ENCODE measurements at regions not wholly inside any gene's neighbourhood (a gene's known extent, or its start where the extent isn't known, plus 50 kb on each side); places are given as distances from the start of the nearest gene placed in this dataset.
"Not testable (repeated sequence)": the region's sequence is repeated elsewhere in the genome, so short reads cannot be mapped to it uniquely, and the experiment has no call there.

DNA sequence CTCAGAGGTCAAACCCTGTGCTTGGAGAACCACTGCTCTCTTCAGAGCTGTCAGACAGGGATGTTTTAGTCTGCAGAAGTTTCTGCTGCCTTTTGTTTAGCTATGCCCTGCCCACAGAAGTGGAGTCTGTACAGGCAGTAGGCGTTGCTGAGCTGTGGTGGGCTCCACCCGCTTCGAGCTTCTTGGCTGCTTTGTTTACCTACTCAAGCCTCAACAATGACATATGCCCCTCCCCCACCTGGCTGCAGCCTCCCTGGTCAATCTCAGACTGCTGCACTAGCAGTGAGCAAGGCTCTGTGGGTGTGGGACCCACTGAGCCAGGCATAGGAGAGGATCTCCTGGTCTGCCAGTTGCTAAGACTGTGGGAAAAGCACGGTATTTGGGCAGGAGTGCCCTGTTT, 756.6 kb downstream of the EDEM1 start:
- not testable (repeated sequence) for DNase-seq (ENCODE audit: low read depth in 2 of 3, low spot score in 2 of 3)

DNA sequence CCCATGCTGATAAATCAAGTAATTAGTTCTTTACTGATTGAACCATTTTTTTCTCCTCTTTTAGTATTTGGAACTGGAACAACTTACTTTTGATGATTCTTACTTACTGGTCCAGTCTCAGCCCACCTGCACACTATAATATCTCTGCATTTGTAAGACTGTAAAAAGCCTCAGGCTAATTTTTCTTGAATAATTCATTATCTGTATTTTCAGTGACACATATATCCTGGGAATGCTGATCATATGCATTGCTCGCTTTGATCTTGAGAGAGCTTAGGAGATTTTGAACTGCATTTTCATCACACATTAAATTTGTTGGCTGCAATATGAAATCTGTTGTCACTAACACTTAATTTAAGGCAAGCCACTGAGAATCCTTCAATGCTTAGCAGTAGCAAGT, 760.6 kb downstream of the EDEM1 start:
- no peak for DNase-seq (ENCODE audit: low read depth in 2 of 3, low spot score in 2 of 3)

DNA sequence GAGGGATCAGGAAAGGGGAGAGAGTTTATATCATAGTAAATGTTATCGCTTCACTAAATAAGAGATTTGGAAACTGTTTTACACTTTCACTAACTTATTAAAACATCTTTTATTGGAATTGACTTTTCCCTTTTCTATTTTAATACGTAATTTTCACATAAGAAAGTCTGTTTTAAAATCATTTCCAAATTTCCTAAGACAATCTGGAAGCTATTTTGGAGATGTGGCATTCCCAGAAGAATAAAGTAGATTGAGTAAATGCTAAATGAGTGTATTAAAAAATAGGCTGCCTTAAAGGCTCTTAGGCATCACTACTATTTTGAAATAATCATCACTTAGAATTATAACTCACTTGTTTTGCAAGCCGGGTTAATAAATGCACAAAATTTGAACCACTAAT, 763.5 kb downstream of the EDEM1 start:
- no peak for DNase-seq (ENCODE audit: low read depth in 2 of 3, low spot score in 2 of 3)

DNA sequence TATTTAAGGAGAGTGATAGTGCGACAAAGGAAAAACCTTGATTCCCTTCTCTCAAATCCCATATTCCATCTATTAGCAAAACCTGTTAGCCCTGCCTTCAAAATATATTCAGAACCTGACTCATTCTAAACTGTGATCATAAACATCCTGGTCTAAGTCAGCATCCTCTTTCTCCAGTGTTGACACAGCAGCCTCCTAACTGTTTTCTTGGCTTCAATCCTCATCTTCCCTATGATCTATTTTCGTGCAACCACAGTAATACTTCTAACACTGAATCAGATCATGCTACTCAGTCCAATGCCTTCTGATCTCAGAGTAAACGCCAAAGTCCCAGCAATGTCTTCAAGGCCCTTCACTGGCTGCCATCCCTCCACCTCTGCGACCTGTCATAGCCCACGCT, 785.1 kb downstream of the EDEM1 start:
- no peak for DNase-seq (ENCODE audit: low read depth in 2 of 3, low spot score in 2 of 3)

DNA sequence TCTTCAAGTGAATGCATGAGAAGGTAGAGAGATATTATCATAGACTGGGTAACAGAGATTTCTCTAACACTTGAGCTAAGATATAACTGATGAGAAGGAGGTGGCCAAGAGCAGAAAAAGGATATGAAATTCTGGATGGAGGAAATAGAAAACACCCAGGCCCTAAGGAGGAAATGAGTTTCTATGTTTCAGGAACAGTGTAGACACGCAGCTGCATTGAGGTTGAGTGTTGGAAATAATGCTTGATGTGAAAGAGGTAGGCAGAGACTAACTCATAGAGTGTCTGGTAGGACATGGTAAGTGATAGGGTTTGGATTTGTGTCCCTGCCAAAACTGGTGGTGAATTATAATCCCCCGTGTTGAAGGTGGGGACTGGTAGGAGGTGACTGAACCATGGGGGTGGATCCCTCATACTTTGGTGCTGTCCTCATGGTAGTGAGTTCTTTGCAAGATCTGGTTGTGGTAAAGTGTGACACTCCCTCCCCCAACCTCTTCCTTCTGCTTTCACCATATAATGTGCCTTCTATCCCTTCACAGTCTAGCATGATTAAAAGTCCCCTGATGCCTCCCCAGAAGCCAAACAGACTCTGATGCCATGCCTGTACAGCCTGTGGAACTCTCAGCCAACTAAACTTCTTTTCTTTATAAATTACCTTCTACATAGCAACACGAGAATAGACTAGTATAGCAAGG, 787.3 kb downstream of the EDEM1 start:
- DNase-seq (ENCODE audit: low read depth in 2 of 3, low spot score in 2 of 3), result no peak

DNA sequence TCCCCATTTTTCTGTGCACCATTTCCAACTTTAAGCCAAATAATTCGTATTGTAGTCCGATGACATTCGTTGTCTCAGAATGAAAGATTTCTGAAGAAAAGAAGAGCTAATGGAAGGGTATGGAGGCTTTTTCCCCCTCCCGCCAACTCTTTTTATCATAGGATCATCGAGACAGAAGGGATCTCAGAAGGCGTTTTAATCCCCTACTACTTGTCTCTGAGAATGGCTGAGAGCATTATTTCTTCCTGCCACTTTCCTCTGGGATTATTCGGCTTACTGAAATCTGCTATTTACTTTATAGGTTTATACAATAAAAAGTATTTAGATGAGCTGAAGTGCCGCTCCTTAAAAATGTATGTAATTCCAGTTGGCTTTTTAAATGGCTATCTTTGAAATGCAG, 789.8 kb downstream of the EDEM1 start:
- no peak for DNase-seq (ENCODE audit: low read depth in 2 of 3, low spot score in 2 of 3)

DNA sequence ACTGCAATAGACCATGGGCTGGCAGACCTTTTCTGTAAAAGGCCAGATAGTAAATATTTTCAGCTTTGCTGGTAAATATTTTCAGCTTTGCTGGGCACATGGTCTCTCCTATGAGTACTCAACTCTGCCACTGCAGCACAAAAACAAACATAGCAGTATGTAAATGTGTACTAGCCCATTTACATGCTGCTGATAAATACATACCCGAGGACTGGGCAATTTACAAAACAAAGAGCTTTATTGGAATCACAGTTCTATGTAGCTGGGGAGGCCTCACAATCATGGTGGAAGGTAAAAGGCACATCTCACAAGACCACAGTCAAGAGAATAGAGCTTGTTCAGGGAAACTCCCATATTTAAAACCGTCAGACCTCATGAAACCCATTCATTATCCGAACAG, 793.0 kb downstream of the EDEM1 start:
- DNase-seq (ENCODE audit: low read depth in 2 of 3, low spot score in 2 of 3), result no peak

DNA sequence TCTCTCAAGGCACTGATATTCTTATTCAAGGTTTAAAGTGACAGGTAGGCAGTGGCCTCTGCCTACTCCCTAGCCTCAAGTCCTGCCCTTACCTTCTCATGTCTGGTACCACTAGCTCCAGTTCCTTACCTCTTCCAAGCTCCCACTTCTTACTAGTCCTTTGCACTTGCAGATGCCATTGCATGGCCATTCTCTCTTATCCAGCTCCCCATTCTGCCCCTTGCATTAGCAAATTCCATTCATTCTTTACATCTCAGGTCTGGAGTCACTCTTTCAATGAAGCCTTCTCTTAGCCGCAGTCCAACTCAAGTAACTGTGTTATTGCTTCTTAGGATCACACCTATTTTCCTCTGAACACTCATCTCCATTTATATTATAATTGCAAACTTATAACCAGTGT, 807.1 kb downstream of the EDEM1 start:
- DNase-seq (ENCODE audit: low read depth in 2 of 3, low spot score in 2 of 3), result no peak

DNA sequence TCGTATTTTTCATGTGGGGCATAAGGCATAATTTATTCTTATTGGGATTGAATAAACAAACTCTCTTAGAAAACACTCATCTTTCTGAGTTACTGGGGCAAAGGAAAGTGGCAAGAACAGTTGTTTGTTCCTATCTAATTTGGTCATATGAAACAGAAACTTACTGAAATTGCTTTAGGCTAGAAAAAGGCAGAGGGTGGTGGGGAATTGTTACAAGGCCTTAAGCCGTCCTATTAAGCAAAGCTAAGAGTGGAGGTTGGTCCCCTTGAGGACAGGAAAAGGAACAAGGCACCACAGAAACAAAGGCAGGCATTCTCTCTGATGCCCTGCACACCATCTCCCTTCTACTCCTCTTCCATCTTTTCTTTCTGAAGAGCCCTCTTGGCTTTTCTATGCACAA, 830.9 kb downstream of the EDEM1 start:
- no peak for DNase-seq (ENCODE audit: low read depth in 2 of 3, low spot score in 2 of 3)

DNA sequence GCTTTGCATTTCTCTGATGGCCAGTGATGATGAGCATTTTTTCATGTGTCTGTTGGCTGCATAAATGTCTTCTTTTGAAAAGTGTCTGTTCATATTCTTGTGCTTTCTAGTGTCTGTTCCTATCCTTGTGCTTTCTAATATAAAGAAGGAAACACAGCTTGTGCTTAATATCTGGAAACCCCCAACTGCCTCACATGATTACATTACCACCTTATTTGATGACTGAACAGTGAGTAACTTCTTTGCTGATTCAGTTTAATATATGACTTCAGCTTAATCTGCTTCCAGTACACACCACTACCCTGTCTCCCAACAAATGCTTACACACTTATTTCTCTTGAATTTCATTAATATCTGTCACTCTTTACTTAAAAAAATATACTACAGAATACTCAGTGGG, 835.1 kb downstream of the EDEM1 start:
- no peak for DNase-seq (ENCODE audit: low read depth in 2 of 3, low spot score in 2 of 3)

DNA sequence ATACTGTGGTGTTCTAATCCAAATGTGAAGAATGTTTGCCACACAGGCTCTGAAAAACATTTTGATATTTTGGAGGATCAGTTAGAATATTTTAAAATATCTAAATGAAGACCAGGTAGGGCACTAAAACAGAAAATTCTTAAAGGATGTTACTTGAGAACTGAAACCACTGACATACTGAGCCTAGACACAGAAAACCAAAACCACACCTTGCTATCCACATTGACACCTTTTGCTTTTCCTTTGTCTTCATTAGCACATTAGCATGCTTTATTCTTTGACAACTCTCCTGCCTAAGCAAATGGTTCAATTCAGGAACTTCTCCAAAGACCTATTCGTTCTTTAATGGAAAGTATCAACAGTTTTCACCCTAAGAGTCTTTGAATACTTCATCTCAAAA, 835.9 kb upstream of the GRM7 start:
- no peak for DNase-seq (ENCODE audit: low read depth in 2 of 3, low spot score in 2 of 3)

DNA sequence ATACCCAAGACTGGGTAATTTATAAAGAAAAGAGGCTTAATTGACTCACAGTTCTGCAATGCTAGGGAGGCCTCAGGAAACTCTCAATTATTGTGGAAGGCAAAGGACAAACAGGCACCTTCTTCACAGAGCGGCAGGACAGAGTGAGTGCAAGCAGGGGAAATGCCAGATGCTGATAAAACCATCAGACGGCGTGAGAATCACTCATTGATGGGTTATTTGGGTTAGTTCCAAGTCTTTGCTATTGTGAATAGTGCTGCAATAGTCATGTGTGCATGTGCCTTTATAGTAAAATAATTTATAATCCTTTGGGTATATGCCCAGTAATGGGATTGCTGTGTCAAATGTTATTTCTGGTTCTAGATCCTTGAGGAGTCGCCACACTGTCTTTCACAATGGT, 830.3 kb upstream of the GRM7 start:
- DNase-seq (ENCODE audit: low read depth in 2 of 3, low spot score in 2 of 3), result not testable (repeated sequence)

DNA sequence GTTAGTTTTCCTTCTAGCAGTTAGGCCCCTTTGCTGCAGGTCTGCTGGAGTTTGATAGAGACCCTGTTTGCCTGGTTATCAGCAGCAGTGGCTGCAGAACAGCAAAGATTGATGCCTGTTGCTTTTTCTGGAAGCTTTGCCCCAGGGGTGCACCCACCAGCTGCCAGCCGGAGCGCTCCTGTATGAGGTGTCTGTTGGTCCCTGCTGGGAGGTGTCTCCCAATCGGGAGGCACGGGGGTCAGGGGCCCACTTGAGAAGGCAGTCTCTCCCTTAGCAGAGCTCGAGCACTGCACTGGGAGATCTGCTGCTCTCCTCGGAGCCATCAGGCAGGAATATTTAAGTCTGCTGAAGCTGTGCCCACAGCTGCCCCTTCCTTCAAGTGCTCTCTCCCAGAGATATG, 825.3 kb upstream of the GRM7 start:
- DNase-seq (ENCODE audit: low read depth in 2 of 3, low spot score in 2 of 3), result no peak

DNA sequence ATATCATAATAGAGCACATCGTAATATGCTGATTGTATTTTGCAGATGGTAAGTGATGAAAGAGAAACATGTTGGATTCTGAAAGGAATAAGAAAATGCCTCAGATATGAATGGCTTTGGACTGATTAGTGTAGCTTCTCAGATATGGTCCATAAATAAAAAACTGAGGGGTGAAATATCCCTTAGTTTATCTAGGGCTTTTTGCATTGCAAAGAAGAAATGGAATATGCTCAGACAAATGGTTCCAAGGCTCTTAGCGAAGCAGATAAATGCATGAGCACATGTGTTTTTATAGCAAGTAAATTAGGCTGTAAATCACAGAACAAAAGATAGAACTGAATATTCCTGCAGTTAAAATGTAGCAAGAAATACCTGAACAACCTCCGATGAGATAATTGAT, 820.9 kb upstream of the GRM7 start:
- DNase-seq (ENCODE audit: low read depth in 2 of 3, low spot score in 2 of 3), result no peak

DNA sequence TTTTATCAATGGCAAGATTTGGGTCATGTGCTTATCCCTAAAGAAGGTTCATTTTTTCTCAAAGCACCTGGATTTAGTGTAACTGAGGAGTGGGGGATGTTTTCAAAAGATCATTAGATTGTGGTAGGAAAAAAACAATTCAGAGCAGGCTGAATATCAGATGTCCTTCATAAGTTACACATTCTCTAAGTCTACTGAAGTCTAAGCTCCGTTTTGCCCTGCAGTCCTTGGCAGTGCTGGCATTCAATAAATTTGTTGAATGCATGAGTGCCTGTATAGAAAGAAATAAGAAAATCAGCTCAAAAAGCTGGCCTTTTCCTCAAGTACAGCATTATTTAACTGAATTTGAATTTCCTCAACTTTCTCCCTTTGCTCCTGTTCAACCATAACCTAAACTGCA, 819.0 kb upstream of the GRM7 start:
- no peak for DNase-seq (ENCODE audit: low read depth in 2 of 3, low spot score in 2 of 3)

DNA sequence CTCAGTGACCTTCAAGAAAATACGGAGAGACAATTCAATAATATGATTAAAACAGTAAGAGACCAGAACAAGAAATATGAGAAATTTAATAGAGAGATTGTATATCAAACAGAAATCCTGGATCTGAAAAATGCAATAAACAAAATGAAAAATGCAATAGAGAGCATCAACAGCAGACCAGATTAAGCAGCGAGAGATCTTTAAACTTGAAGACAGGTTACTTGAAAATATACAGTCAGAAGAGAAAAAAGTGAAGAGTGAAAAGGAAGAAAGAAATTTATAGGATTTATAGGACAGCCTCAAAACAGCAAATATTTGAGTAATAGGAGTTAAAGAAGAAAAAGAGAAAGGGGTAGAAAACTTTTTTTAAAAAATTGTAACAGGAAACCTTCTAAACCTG, 813.9 kb upstream of the GRM7 start:
- DNase-seq (ENCODE audit: low read depth in 2 of 3, low spot score in 2 of 3), result no peak

DNA sequence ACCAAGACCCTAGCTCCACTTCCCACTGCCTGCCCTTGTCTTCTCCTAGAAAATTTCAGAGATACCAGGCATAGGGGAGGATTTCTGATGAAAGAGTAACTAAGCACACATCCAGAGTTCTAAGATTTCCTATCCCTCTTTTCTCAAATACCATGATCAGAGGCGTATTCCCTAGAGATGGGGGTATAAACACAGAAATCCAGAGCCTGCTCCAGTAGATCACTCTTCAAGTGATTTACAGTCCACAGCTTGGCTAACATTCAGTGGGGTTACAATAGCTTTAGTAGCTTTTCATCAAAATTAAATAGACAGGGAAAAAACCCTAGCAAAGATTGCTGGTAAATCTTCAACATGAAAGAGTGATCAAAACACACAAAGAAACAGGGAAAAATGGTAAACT, 800.7 kb upstream of the GRM7 start:
- no peak for DNase-seq (ENCODE audit: low read depth in 2 of 3, low spot score in 2 of 3)

DNA sequence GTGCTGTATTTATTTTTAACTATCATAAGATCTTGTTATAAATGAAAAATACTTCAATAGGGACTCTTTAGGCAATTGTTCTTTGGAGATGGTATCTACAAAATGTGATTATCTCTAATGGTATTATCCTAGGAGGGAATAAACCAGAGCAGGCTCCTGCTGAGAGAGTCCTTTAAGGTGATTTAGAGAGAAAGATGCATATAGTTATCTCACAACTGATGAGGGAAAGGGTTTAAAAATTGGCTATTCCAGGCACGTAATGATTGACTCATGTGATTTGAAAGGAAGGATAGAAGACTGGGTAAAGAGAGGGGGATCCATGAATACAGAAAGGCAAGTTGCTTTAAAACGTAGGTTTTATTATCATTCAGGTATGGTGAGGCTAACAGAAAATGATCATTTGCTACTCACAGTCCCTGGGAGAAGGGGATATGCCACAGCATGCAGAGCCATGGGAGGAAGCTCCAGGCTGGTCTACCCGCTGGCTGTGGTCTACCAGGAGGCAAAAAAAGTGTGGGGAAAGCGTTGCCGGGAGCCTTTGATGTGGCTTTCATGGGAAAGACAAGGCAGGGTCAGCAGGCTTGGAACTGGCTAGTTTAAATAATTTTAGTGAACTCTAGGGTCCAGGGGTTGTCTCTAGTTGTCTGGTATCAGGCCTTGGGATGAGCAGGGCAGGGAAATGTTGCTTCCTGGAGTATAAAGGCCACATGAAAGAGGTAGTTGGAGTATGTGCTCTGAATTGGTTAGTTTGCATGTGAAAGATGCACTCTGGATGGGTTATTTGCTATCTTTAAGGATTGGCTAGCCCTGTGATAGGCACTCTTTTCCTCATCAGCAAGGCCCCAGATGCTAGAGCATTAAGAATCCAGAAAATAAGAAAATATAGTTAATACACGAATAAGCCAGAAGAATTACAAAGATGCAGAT, 798.4 kb upstream of the GRM7 start:
- no peak for DNase-seq (ENCODE audit: low read depth in 2 of 3, low spot score in 2 of 3)

DNA sequence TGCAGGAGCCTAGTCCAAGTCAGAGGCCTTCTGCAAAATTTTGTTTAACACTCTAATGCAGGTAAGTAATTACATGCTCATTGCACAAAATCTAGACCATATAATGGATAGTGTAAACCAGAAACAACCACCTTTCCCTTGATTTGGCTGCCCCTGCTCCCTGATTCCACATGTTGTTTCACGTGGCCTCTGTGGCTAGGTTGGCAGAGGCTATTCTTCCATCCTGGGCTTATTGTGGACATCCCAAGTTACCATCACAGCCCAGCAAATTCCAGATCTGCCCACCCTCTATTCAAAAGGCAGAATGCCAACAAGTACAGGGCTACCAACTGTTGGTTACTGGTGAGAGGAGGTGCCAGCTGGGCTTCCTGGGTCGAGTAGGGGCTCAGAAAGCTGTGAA, 794.5 kb upstream of the GRM7 start:
- DNase-seq (ENCODE audit: low read depth in 2 of 3, low spot score in 2 of 3), result no peak

DNA sequence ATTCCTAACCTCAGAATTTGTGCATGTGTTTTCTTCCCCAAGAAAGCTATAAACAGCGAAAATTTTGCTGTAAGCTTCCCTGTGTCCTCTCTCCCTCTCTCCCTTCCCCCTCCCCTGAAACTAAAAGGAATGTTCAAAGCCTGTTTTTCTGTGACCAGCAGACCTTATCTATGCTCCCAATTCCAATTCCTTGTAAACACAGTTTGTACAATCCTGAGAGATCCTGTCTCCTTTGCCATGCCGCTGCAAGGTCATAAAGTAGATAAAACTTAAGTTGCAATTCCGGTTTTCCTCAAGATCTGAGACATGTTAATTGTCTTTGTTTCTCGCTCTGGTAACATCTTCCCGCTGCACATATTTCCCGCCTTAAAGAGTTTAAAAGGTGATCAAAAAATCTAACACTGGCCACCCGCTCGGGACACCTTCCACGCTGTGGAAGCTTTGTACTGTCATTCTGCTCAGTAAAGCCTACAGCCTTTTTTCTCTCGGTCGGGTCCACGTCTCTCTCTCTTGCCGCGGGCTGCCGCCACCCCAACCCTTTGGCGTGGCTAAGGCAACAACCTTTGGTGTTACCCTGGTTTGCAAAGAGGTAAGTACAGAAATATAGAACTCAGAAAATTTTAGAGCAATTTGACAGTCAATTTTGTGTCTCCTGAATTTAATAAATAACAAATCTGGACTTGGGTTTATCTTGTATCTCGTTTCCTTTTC, 793.9 kb upstream of the GRM7 start:
- not testable (repeated sequence) for DNase-seq (ENCODE audit: low read depth in 2 of 3, low spot score in 2 of 3)

DNA sequence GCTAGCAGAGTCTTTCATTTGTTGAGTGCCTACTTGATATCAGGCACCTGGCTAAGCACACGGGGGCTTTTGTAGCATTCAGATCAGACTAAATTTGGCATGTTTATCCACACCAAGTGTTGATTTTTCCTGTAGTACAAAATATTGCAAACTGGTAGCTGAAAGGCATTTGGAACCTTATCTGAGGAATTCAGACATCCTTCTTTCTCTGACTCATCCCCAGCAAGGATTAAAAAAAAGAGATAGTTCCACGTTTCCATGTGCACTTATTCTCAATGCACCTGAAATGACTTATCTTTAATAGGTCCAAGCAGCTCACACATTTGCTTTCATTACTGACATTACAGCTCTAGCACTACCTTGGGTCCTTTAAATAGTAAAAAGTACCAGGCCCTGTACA, 786.0 kb upstream of the GRM7 start:
- DNase-seq (ENCODE audit: low read depth in 2 of 3, low spot score in 2 of 3), result no peak

DNA sequence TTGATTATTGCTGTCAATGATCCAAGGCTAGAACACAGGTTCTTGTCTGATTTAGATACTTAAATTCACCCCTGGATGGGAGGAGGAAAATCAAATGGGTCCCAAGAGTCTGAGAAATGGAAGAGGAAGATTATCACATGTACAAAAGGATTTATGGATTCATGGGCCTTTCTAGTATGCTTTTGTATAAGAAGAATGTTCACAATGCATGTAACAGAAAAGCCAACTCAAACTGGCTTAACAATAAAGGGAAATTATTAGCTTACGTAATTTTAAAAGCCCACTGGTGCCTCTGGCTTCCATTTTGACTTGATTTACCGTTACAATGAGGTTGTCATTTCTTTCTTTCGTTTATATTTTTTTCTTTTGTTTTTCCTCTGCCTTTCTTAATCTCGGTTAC, 782.5 kb upstream of the GRM7 start:
- DNase-seq (ENCODE audit: low read depth in 2 of 3, low spot score in 2 of 3), result no peak

Data from activated CD8-positive, alpha-beta memory T cell treated with anti-CD3 and anti-CD28 coated beads for 48 hours (primary cell).